ENCODE measurements at regions not wholly inside any gene's neighbourhood (a gene's known extent, or its start where the extent isn't known, plus 50 kb on each side); places are given as distances from the start of the nearest gene placed in this dataset.

GRCh38 chr3:30397030-30397429, 209.4 kb upstream of the TGFBR2 start:
- Histone ChIP-seq H3K36me3 (ENCODE audit: insufficient read depth, low read length) (no peaks in the 10 kb centered on the region), H3F3A (ENCODE audit: insufficient read depth, low read length, poor library complexity, severe bottlenecking) (no peaks in the 10 kb centered on the region), H3K9me2 (ENCODE audit: insufficient read depth, low read length) (no peaks in the 10 kb centered on the region), H3K27ac (ENCODE audit: low read length) (no peak overlapping the region), H2AFZ (ENCODE audit: low read depth, low read length) (no peak overlapping the region), H3K4me2 (ENCODE audit: low read length) (no peak overlapping the region), H3K4me3 (ENCODE audit: low read length) (no peak overlapping the region), H3K79me2 (replicated peaks; ENCODE audit: insufficient read depth, low read length) (no peaks in the 10 kb centered on the region), H3K27me3 (ENCODE audit: insufficient read depth, low read depth, low read length) (no peaks in the 10 kb centered on the region), H3K9me3 (ENCODE audit: low read length) (no peaks in the 10 kb centered on the region), H4K20me1 (ENCODE audit: insufficient read depth) (no peaks in the 10 kb centered on the region), H3K9ac (ENCODE audit: low read length) (no peak overlapping the region)
- TF ChIP-seq SMC3 (conservative IDR thresholded peaks at IDR 0.05; ENCODE audit: poor library complexity), result no peak
- TF ChIP-seq MXI1 (conservative IDR thresholded peaks at IDR 0.05; ENCODE audit: poor library complexity, severe bottlenecking), result no peak
- TF ChIP-seq RAD21 (conservative IDR thresholded peaks at IDR 0.05), result no peak
- TF ChIP-seq EP300 (conservative IDR thresholded peaks at IDR 0.05; ENCODE audit: poor library complexity, severe bottlenecking), result no peak
- no peak for TF ChIP-seq POLR2AphosphoS5 (IDR thresholded peaks at IDR 0.05)
- no peak for TF ChIP-seq EZH2 (IDR thresholded peaks at IDR 0.05; ENCODE audit: borderline replicate concordance, insufficient read depth, low read length, poor library complexity, severe bottlenecking)
- TF ChIP-seq TAF1 (IDR thresholded peaks at IDR 0.05; ENCODE audit: low read depth), result no peak
- no peak for TF ChIP-seq CTCF (IDR thresholded peaks at IDR 0.05; ENCODE audit: poor library complexity, severe bottlenecking)
- TF ChIP-seq REST (IDR thresholded peaks at IDR 0.05; ENCODE audit: borderline replicate concordance), result no peak

- TF ChIP-seq RAD21 (conservative IDR thresholded peaks at IDR 0.05), result no peak
- no peak for TF ChIP-seq EZH2 (IDR thresholded peaks at IDR 0.05; ENCODE audit: borderline replicate concordance, insufficient read depth, low read length, poor library complexity, severe bottlenecking)
- TF ChIP-seq POLR2AphosphoS5 (IDR thresholded peaks at IDR 0.05), result no peak
- no peak for TF ChIP-seq REST (IDR thresholded peaks at IDR 0.05; ENCODE audit: borderline replicate concordance)
- TF ChIP-seq TAF1 (IDR thresholded peaks at IDR 0.05; ENCODE audit: low read depth), result no peak
- TF ChIP-seq MXI1 (conservative IDR thresholded peaks at IDR 0.05; ENCODE audit: poor library complexity, severe bottlenecking), result no peak
- no peak for TF ChIP-seq CTCF (IDR thresholded peaks at IDR 0.05; ENCODE audit: poor library complexity, severe bottlenecking)
- no peak for TF ChIP-seq EP300 (conservative IDR thresholded peaks at IDR 0.05; ENCODE audit: poor library complexity, severe bottlenecking)
- TF ChIP-seq SMC3 (conservative IDR thresholded peaks at IDR 0.05; ENCODE audit: poor library complexity), result no peak
- Histone ChIP-seq H3K36me3 (ENCODE audit: insufficient read depth, low read length) (no peaks in the 10 kb centered on the region), H3K4me2 (ENCODE audit: low read length) (no peak overlapping the region), H3K9me3 (ENCODE audit: low read length) (no peaks in the 10 kb centered on the region), H4K20me1 (ENCODE audit: insufficient read depth) (no peaks in the 10 kb centered on the region), H3K27ac (ENCODE audit: low read length) (no peak overlapping the region), H2AFZ (ENCODE audit: low read depth, low read length) (no peak overlapping the region), H3K79me2 (replicated peaks; ENCODE audit: insufficient read depth, low read length) (no peaks in the 10 kb centered on the region), H3K9me2 (ENCODE audit: insufficient read depth, low read length) (no peaks in the 10 kb centered on the region), H3F3A (ENCODE audit: insufficient read depth, low read length, poor library complexity, severe bottlenecking) (no peaks in the 10 kb centered on the region), H3K27me3 (ENCODE audit: insufficient read depth, low read depth, low read length) (no peaks in the 10 kb centered on the region), H3K9ac (ENCODE audit: low read length) (no peak overlapping the region), H3K4me3 (ENCODE audit: low read length) (no peak overlapping the region)
These were observed 206.8 kb upstream of the TGFBR2 start for GRCh38 chr3:30399394-30400181.

Measured in neural cell (in vitro differentiated cells).